CD4-positive, CD25-positive, alpha-beta regulatory T cell (primary cell): ENCODE measurements at regions not wholly inside any gene's neighbourhood (a gene's known extent, or its start where the extent isn't known, plus 50 kb on each side); places are given as distances from the start of the nearest gene placed in this dataset.

Source experiments
- ATAC-seq, 2 donors: fragments of 150-1000 bp; cut with Tn5 transposase; one replicate each; pipeline ENCODE4 v1.10.0; 2021; ENCODE audit warnings: low read depth in 2 of 2, moderate number of reproducible peaks in 2 of 2, moderate library complexity in 1 of 2
- DNase-seq, 3 donors: peaks; one replicate each; pipeline versions ENCODE4 v3.0.0 to v3.0.0-alpha.2; 2012 to 2022; ENCODE audit warnings: mixed read lengths in 1 of 3
- H3K27ac ChIP-seq: one replicate; pipeline ENCODE4 v1.7.0; 2013; ENCODE audit warnings: mild to moderate bottlenecking, low read length; ENCODE audit not compliant: insufficient read depth, poor library complexity, severe bottlenecking
- H3K27me3 ChIP-seq: one replicate; pipeline ENCODE4 v1.7.0; 2013; ENCODE audit warnings: low read length; ENCODE audit not compliant: control insufficient read depth, insufficient read depth
- H3K36me3 ChIP-seq: one replicate; pipeline ENCODE4 v1.7.0; 2013; ENCODE audit warnings: mild to moderate bottlenecking, low read length, moderate library complexity; ENCODE audit not compliant: control insufficient read depth, insufficient read depth
- H3K4me1 ChIP-seq: 2 replicates; pipeline ENCODE4 v1.7.0; 2013; ENCODE audit warnings: mild to moderate bottlenecking, low read length; ENCODE audit not compliant: insufficient read depth, control insufficient read depth, poor library complexity, severe bottlenecking
- H3K4me3 ChIP-seq: one replicate; pipeline ENCODE4 v1.7.0; 2013; ENCODE audit warnings: low read depth, mild to moderate bottlenecking, low read length, moderate library complexity
- H3K9me3 ChIP-seq, 2 experiments: 1 replicate in 1 of 2; 2 replicates in 1 of 2; pipeline ENCODE4 v1.7.0; 2013; ENCODE audit warnings: low read length in 2 of 2, mild to moderate bottlenecking in 1 of 2, moderate library complexity in 1 of 2; ENCODE audit not compliant: control insufficient read depth in 2 of 2
- H3K27ac Mint-ChIP-seq, 3 donors: one replicate each; pipeline ENCODE4 v1.8.0; 2020 to 2022; ENCODE audit warnings: mild to moderate bottlenecking in 3 of 3, mixed read lengths in 3 of 3, moderate library complexity in 2 of 3
- H3K27me3 Mint-ChIP-seq: one replicate; pipeline ENCODE4 v1.8.0; 2022; ENCODE audit warnings: mild to moderate bottlenecking, mixed read lengths
- H3K36me3 Mint-ChIP-seq: one replicate; pipeline ENCODE4 v1.8.0; 2020; ENCODE audit warnings: mixed read lengths
- H3K4me1 Mint-ChIP-seq, 4 donors: one replicate each; pipeline ENCODE4 v1.8.0; 2020 to 2022; ENCODE audit warnings: mixed read lengths in 4 of 4, mild to moderate bottlenecking in 1 of 4
- H3K4me3 Mint-ChIP-seq, 4 donors: one replicate each; pipeline ENCODE4 v1.8.0; 2020 to 2022; ENCODE audit warnings: mild to moderate bottlenecking in 4 of 4, mixed read lengths in 4 of 4, moderate library complexity in 3 of 4
- H3K9me3 Mint-ChIP-seq, 7 donors: one replicate each; pipeline ENCODE4 v1.8.0; 2020 to 2022; ENCODE audit warnings: mixed read lengths in 7 of 7, mild to moderate bottlenecking in 3 of 7, moderate library complexity in 2 of 7

GRCh38 chr15:93566762-93567161 lies 477.8 kb upstream of the RGMA start:
- peaks cover 0 to 3% (median 0%) of the 10 kb centered on the region in 7 donors for H3K9me3 Mint-ChIP-seq
- Histone ChIP-seq H3K4me3 (no peak overlapping the region), H3K4me1 (no peaks in the 10 kb centered on the region), H3K27me3 (no peaks in the 10 kb centered on the region), H3K27ac (no peak overlapping the region), H3K36me3 (no peaks in the 10 kb centered on the region), H3K9me3 (no peaks in the 10 kb centered on the region)
- no peaks in the 10 kb centered on the region for H3K27me3 Mint-ChIP-seq
- no peaks in the 10 kb centered on the region for H3K36me3 Mint-ChIP-seq
- no peak overlapping the region for H3K27ac Mint-ChIP-seq
- peak in 1 of 3 donors; percentile 0 for DNase-seq
- no peak for ATAC-seq
- H3K4me3 Mint-ChIP-seq: no peak overlapping the region
- H3K4me1 Mint-ChIP-seq: no peaks in the 10 kb centered on the region

- ATAC-seq: no peak
- Mint-ChIP-seq H3K9me3 (peaks cover 0 to 3% (median 0%) of the 10 kb centered on the region in 7 donors), H3K36me3 (no peaks in the 10 kb centered on the region), H3K4me3 (no peak overlapping the region), H3K27me3 (no peaks in the 10 kb centered on the region), H3K4me1 (no peaks in the 10 kb centered on the region), H3K27ac (no peak overlapping the region)
- no peak for DNase-seq
- no peaks in the 10 kb centered on the region for H3K9me3 ChIP-seq
- H3K4me3 ChIP-seq: no peak overlapping the region
- no peaks in the 10 kb centered on the region for H3K27me3 ChIP-seq
- no peak overlapping the region for H3K27ac ChIP-seq
- no peaks in the 10 kb centered on the region for H3K4me1 ChIP-seq
- H3K36me3 ChIP-seq: no peaks in the 10 kb centered on the region
Measured at GRCh38 chr15:93565201-93565600, 476.2 kb upstream of the RGMA start.

GRCh38 chr15:93563218-93563617 lies 474.2 kb upstream of the RGMA start:
- ATAC-seq (no peak), DNase-seq (no peak)
- Mint-ChIP-seq H3K36me3 (no peaks in the 10 kb centered on the region), H3K4me3 (no peak overlapping the region), H3K27ac (no peak overlapping the region), H3K9me3 (peaks cover 0 to 7% (median 0%) of the 10 kb centered on the region in 7 donors), H3K27me3 (no peaks in the 10 kb centered on the region), H3K4me1 (no peaks in the 10 kb centered on the region)
- no peaks in the 10 kb centered on the region for H3K9me3 ChIP-seq
- H3K4me3 ChIP-seq: no peak overlapping the region
- no peaks in the 10 kb centered on the region for H3K27me3 ChIP-seq
- H3K27ac ChIP-seq: no peak overlapping the region
- no peaks in the 10 kb centered on the region for H3K4me1 ChIP-seq
- no peaks in the 10 kb centered on the region for H3K36me3 ChIP-seq

GRCh38 chr15:93562395-93563123 lies 473.5 kb upstream of the RGMA start:
- DNase-seq (no peak), ATAC-seq (no peak)
- Mint-ChIP-seq H3K4me3 (no peak overlapping the region), H3K9me3 (peaks cover 0 to 7% (median 0%) of the 10 kb centered on the region in 7 donors), H3K4me1 (no peaks in the 10 kb centered on the region), H3K36me3 (no peaks in the 10 kb centered on the region), H3K27me3 (no peaks in the 10 kb centered on the region), H3K27ac (no peak overlapping the region)
- H3K27ac ChIP-seq: no peak overlapping the region
- no peaks in the 10 kb centered on the region for H3K9me3 ChIP-seq
- no peaks in the 10 kb centered on the region for H3K27me3 ChIP-seq
- H3K4me1 ChIP-seq: no peaks in the 10 kb centered on the region
- no peaks in the 10 kb centered on the region for H3K36me3 ChIP-seq
- H3K4me3 ChIP-seq: no peak overlapping the region

GRCh38 chr15:93557696-93558095 lies 468.7 kb upstream of the RGMA start:
- Histone ChIP-seq H3K4me1 (no peaks in the 10 kb centered on the region), H3K4me3 (no peak overlapping the region), H3K27ac (no peak overlapping the region), H3K9me3 (no peaks in the 10 kb centered on the region), H3K27me3 (no peaks in the 10 kb centered on the region), H3K36me3 (no peaks in the 10 kb centered on the region)
- Mint-ChIP-seq H3K9me3 (peaks cover 0 to 5% (median 0%) of the 10 kb centered on the region in 7 donors), H3K27ac (no peak overlapping the region), H3K4me3 (no peak overlapping the region), H3K36me3 (no peaks in the 10 kb centered on the region), H3K27me3 (no peaks in the 10 kb centered on the region), H3K4me1 (no peaks in the 10 kb centered on the region)
- DNase-seq: no peak
- ATAC-seq: no peak

GRCh38 chr15:93553167-93553935 lies 464.3 kb upstream of the RGMA start:
- Mint-ChIP-seq H3K36me3 (no peaks in the 10 kb centered on the region), H3K9me3 (peaks cover 0 to 4% (median 0%) of the 10 kb centered on the region in 7 donors), H3K27me3 (peaks cover 8% of the 10 kb centered on the region), H3K27ac (no peak overlapping the region), H3K4me1 (no peaks in the 10 kb centered on the region), H3K4me3 (no peak overlapping the region)
- ATAC-seq: no peak
- H3K4me1 ChIP-seq: no peaks in the 10 kb centered on the region
- H3K36me3 ChIP-seq: no peaks in the 10 kb centered on the region
- H3K4me3 ChIP-seq: no peak overlapping the region
- H3K9me3 ChIP-seq: no peaks in the 10 kb centered on the region
- no peaks in the 10 kb centered on the region for H3K27me3 ChIP-seq
- H3K27ac ChIP-seq: no peak overlapping the region
- DNase-seq: no peak

- Mint-ChIP-seq H3K36me3 (no peaks in the 10 kb centered on the region), H3K4me1 (no peaks in the 10 kb centered on the region), H3K9me3 (peaks cover 0 to 11% (median 3%) of the 10 kb centered on the region in 7 donors), H3K27me3 (no peaks in the 10 kb centered on the region), H3K4me3 (no peak overlapping the region), H3K27ac (no peak overlapping the region)
- Histone ChIP-seq H3K36me3 (no peaks in the 10 kb centered on the region), H3K4me1 (no peaks in the 10 kb centered on the region), H3K9me3 (peaks cover 0 to 5% of the 10 kb centered on the region in 2 experiments), H3K4me3 (no peak overlapping the region), H3K27ac (no peak overlapping the region), H3K27me3 (no peaks in the 10 kb centered on the region)
- DNase-seq (no peak), ATAC-seq (no peak)
Measured at GRCh38 chr15:93543093-93543492, 454.1 kb upstream of the RGMA start.
